ENCODE measurements at regions not wholly inside any gene's neighbourhood (a gene's known extent, or its start where the extent isn't known, plus 50 kb on each side); places are given as distances from the start of the nearest gene placed in this dataset.
"Not testable (repeated sequence)": the region's sequence is repeated elsewhere in the genome, so short reads cannot be mapped to it uniquely, and the experiment has no call there.

DNA sequence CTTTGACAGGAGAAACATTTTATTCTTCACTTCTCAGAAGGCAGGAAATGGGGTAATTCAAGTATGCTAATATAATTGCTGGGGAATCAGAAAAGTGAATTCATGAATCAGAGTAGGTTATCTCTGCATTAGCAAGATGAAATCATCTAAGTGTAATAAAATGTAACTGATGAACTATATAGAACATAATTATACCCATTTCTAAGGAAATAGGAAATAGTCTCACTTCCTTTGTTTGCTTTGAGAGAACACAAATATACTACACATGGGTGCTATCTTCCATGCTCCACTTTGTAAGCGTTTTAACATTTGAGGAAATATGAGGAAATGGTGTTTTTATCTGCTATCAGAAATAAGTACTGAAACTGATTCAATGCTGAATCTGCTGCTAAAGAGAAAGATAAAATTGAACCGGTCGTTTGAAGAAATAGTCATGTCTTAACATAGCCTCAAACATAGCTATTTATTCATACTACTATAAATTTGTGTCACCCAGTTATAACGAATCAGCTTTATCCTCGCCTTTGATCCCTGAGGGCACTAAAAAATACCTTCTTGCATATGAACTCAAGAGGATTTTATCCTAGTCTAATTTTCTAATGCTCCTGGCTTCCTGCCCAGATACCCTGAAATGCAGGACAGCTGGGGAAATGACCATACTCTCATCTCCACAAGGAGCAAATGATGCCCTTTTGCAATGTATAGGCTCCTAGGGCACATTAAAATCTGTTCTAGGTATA is 696.0 kb downstream of the C12orf50 start:
- H3K27me3 ChIP-seq (ENCODE audit: insufficient read depth, low read length), result no peaks in the 10 kb centered on the region
- TF ChIP-seq, protein P1, sequence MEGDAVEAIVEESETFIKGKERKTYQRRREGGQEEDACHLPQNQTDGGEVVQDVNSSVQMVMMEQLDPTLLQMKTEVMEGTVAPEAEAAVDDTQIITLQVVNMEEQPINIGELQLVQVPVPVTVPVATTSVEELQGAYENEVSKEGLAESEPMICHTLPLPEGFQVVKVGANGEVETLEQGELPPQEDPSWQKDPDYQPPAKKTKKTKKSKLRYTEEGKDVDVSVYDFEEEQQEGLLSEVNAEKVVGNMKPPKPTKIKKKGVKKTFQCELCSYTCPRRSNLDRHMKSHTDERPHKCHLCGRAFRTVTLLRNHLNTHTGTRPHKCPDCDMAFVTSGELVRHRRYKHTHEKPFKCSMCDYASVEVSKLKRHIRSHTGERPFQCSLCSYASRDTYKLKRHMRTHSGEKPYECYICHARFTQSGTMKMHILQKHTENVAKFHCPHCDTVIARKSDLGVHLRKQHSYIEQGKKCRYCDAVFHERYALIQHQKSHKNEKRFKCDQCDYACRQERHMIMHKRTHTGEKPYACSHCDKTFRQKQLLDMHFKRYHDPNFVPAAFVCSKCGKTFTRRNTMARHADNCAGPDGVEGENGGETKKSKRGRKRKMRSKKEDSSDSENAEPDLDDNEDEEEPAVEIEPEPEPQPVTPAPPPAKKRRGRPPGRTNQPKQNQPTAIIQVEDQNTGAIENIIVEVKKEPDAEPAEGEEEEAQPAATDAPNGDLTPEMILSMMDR (IDR thresholded peaks at IDR 0.05; ENCODE audit: low read length), result no peak
- TF ChIP-seq EZH2 (IDR thresholded peaks at IDR 0.05; ENCODE audit: borderline replicate concordance, low read length), result no peak
- H3K9ac ChIP-seq (ENCODE audit: low read length), result no peak overlapping the region
- H3F3A ChIP-seq (ENCODE audit: insufficient read depth, low read length), result no peaks in the 10 kb centered on the region
- H3K4me3 ChIP-seq (ENCODE audit: low read depth, low read length, poor library complexity, severe bottlenecking), result no peak overlapping the region
- no peak overlapping the region for H2AFZ ChIP-seq (ENCODE audit: low read length)
- no peaks in the 10 kb centered on the region for H3K36me3 ChIP-seq (ENCODE audit: insufficient read depth, low read length)
- no peaks in the 10 kb centered on the region for H3K9me2 ChIP-seq (ENCODE audit: low read depth, low read length)
- H3K4me1 ChIP-seq (ENCODE audit: insufficient read depth, low read length, severe bottlenecking), result no peaks in the 10 kb centered on the region
- H3K79me2 ChIP-seq (ENCODE audit: insufficient read depth, low read length), result no peaks in the 10 kb centered on the region
- no peaks in the 10 kb centered on the region for H3K9me3 ChIP-seq (ENCODE audit: low read length)
- H3K4me2 ChIP-seq (ENCODE audit: low read length), result no peak overlapping the region
- no peak overlapping the region for H3K27ac ChIP-seq (ENCODE audit: low read depth, low read length, poor library complexity, severe bottlenecking)
- H4K20me1 ChIP-seq (ENCODE audit: insufficient read depth, low read length), result no peaks in the 10 kb centered on the region

DNA sequence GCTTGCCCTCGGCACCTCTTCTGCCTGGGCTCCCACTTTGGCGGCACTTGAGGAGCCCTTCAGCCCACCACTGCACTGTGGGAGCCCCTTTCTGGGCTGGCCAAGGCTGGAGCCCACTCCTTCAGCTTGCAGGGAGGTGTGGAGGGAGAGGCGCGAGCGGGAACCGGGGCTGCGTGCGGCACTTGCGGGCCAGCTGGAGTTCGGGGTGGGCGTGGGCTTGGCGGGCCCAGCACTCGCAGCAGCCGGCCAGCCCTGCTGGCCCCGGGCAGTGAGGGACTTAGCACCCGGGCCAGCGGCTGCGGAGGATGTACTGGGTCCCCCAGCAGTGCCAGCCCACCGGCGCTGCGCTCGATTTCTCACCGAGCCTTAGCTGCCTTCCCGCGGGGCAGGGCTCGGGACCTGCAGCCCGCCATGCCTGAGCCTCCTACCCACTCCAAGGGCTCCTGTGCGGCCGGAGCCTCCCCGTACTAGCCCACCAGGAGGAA is 699.1 kb downstream of the C12orf50 start:
- H3K27me3 ChIP-seq (ENCODE audit: insufficient read depth, low read length); H2AFZ ChIP-seq (ENCODE audit: low read length); H3K9me3 ChIP-seq (ENCODE audit: low read length); H3K27ac ChIP-seq (ENCODE audit: low read depth, low read length, poor library complexity, severe bottlenecking); H3K4me2 ChIP-seq (ENCODE audit: low read length); H3K4me1 ChIP-seq (ENCODE audit: insufficient read depth, low read length, severe bottlenecking); H3K4me3 ChIP-seq (ENCODE audit: low read depth, low read length, poor library complexity, severe bottlenecking); H3K36me3 ChIP-seq (ENCODE audit: insufficient read depth, low read length); H3K9ac ChIP-seq (ENCODE audit: low read length); H3K79me2 ChIP-seq (ENCODE audit: insufficient read depth, low read length); H3F3A ChIP-seq (ENCODE audit: insufficient read depth, low read length); H4K20me1 ChIP-seq (ENCODE audit: insufficient read depth, low read length); H3K9me2 ChIP-seq (ENCODE audit: low read depth, low read length): not testable (repeated sequence)

DNA sequence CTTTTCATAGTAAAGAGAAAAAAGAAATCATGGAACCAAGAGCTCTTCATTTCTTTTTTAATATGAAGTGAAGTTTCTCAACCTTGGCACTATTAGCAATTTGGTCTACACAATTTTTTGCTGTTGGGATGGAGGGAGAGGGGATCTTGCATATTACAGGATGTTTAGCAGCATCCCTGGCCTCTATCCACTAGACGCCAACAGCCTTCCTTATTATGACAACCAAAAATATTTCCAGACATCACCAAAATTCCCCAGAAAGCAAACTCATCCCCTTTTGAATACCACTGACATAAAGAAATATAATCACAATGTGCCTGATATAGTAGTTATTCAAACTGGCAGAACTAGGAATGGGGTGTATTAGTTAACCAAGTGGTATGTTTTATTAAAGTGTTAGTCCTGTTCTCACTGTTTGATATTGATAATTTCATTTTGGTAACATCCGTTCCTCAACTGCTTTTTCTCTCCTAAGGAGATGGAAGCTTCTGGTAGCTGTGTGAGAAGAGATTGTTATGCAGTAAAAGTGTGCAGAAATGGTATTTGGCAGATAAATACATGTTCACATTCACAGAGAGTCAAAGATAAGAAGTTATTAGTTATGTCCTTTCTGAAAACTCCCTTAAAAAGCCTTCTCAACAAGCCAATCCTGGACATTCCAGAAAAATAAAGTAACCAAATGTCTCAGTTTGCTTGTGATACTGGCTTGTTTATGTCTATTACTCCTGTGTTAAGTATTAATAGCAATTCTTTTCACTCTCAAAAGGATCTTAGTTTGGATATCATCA is 699.9 kb downstream of the C12orf50 start:
- Histone ChIP-seq H3K4me3 (ENCODE audit: low read depth, low read length, poor library complexity, severe bottlenecking) (no peak overlapping the region), H2AFZ (ENCODE audit: low read length) (no peak overlapping the region), H4K20me1 (ENCODE audit: insufficient read depth, low read length) (no peaks in the 10 kb centered on the region), H3F3A (ENCODE audit: insufficient read depth, low read length) (no peaks in the 10 kb centered on the region), H3K9ac (ENCODE audit: low read length) (no peak overlapping the region), H3K27me3 (ENCODE audit: insufficient read depth, low read length) (no peaks in the 10 kb centered on the region), H3K4me1 (ENCODE audit: insufficient read depth, low read length, severe bottlenecking) (no peaks in the 10 kb centered on the region), H3K36me3 (ENCODE audit: insufficient read depth, low read length) (no peaks in the 10 kb centered on the region), H3K9me2 (ENCODE audit: low read depth, low read length) (no peaks in the 10 kb centered on the region), H3K79me2 (ENCODE audit: insufficient read depth, low read length) (no peaks in the 10 kb centered on the region), H3K9me3 (ENCODE audit: low read length) (no peaks in the 10 kb centered on the region), H3K27ac (ENCODE audit: low read depth, low read length, poor library complexity, severe bottlenecking) (no peak overlapping the region), H3K4me2 (ENCODE audit: low read length) (no peak overlapping the region)
- no peak for TF ChIP-seq EZH2 (IDR thresholded peaks at IDR 0.05; ENCODE audit: borderline replicate concordance, low read length)
- TF ChIP-seq, protein P1 (IDR thresholded peaks at IDR 0.05; ENCODE audit: low read length), result no peak

Measured in OCI-LY1 (cell line).